HCT116 (cell line): ENCODE measurements at regions not wholly inside any gene's neighbourhood (a gene's known extent, or its start where the extent isn't known, plus 50 kb on each side); places are given as distances from the start of the nearest gene placed in this dataset.

Source experiments
- ATAC-seq: fragments of 200-7000 bp; cut with Tn5 transposase; 2 replicates; pipeline ENCODE4 v1.9.1; 2020; ENCODE audit warnings: mild to moderate bottlenecking, moderate library complexity
- BruUV-seq: library from RNA; stranded (reverse); fragments of 400-500 nt; replicated peaks from 2 replicates; lab custom pipeline; 2021; lab: Mats Ljungman, UMichigan
- CTCF ChIA-PET: fragments of 300-600 bp; sonication (Branson Sonifier 250); formaldehyde crosslinking; loops from one replicate; lab custom pipeline; 2021; ENCODE audit warnings: antibody characterized with exemption; lab: Charles Lee
- POLR2A ChIA-PET: fragments of 300-600, 350-600 bp; sonication (Branson Sonifier 250); formaldehyde crosslinking; loops from one replicate; lab custom pipeline; 2021; ENCODE audit warnings: antibody characterized with exemption; lab: Charles Lee
- RAD21 ChIA-PET, 2 experiments: fragments of 300-600 bp; sonication (Branson Sonifier 250); formaldehyde crosslinking; loops; one replicate each; lab custom pipeline; 2023; ENCODE audit warnings: low total read pairs in 2 of 2; ENCODE audit not compliant: uncharacterized antibody in 2 of 2, unreplicated experiment in 2 of 2, low non-redundant PET in 1 of 2; lab: Charles Lee
- DNase-seq: peaks from one replicate; pipeline ENCODE4 v3.0.0-alpha.2; 2010; ENCODE audit warnings: low read depth, low spot score
- H2AFZ ChIP-seq: fragments of 200-600 bp; shearing (Covaris generic), sonication (generic); 2 replicates; pipeline ENCODE4 v1.6.1; 2017; ENCODE audit warnings: low read depth, mixed run types, mixed read lengths, antibody characterized with exemption, low read length; ENCODE audit not compliant: poor library complexity, severe bottlenecking
- H3K27ac ChIP-seq: 2 replicates; pipeline ENCODE4 v1.5.1; 2012; ENCODE audit warnings: low read depth, low read length
- H3K27me3 ChIP-seq: fragments of 200-600 bp; sonication (generic); 2 replicates; pipeline ENCODE4 v1.6.1; 2016; ENCODE audit warnings: mixed run types, low read length, mixed read lengths; ENCODE audit not compliant: insufficient read depth
- H3K36me3 ChIP-seq, 2 experiments: fragments of 200-500 bp in 1 of 2; fragments of 200-600 bp in 1 of 2; sonication (Bioruptor generic) in 1 of 2; sonication (generic) in 1 of 2; 2 replicates each; pipeline versions ENCODE4 v1.5.1 to v1.6.1; 2014 to 2016; ENCODE audit warnings: low read length in 2 of 2, inconsistent platforms in 1 of 2, mixed read lengths in 1 of 2, mixed run types in 1 of 2; ENCODE audit not compliant: insufficient read depth in 2 of 2, control insufficient read depth in 1 of 2
- H3K4me1 ChIP-seq, 2 experiments: fragments of 200-600 bp in 1 of 2; sonication (generic) in 1 of 2; 2 replicates each; pipeline versions ENCODE4 v1.5.1 to v1.6.1; 2012 to 2017; ENCODE audit warnings: low read length in 2 of 2, inconsistent platforms in 1 of 2, mild to moderate bottlenecking in 1 of 2, mixed read lengths in 1 of 2, mixed run types in 1 of 2, moderate library complexity in 1 of 2; ENCODE audit not compliant: insufficient read depth in 2 of 2, control insufficient read depth in 1 of 2
- H3K4me2 ChIP-seq: fragments of 200-600 bp; sonication (generic); 2 replicates; pipeline ENCODE4 v1.6.1; 2017; ENCODE audit warnings: mixed run types, low read length, mixed read lengths
- H3K4me3 ChIP-seq, 2 experiments: fragments of 200-600 bp in 1 of 2; sonication (generic) in 1 of 2; replicated peaks in 1 of 2; 2 replicates each; pipeline ENCODE4 v1.5.1; 2011 to 2016; ENCODE audit warnings: low read length in 2 of 2, control low read depth in 1 of 2, low read depth in 1 of 2, mild to moderate bottlenecking in 1 of 2, mixed read lengths in 1 of 2, mixed run types in 1 of 2
- H3K79me2 ChIP-seq: fragments of 200-600 bp; sonication (generic); 2 replicates; pipeline ENCODE4 v1.6.1; 2017; ENCODE audit warnings: mild to moderate bottlenecking, mixed run types, low read length, moderate library complexity, mixed read lengths; ENCODE audit not compliant: insufficient read depth
- H3K9ac ChIP-seq: fragments of 200-600 bp; sonication (generic); 2 replicates; pipeline ENCODE4 v1.6.1; 2016; ENCODE audit warnings: low read length, mixed read lengths
- H3K9me2 ChIP-seq: fragments of 200-600 bp; sonication (generic), shearing (Covaris generic); 2 replicates; pipeline ENCODE4 v1.6.1; 2017; ENCODE audit warnings: mixed run types, mild to moderate bottlenecking, moderate library complexity; ENCODE audit not compliant: insufficient read depth
- H3K9me3 ChIP-seq, 2 experiments: fragments of 200-500 bp in 1 of 2; fragments of 200-600 bp in 1 of 2; sonication (Bioruptor generic) in 1 of 2; sonication (generic) in 1 of 2; 2 replicates each; pipeline ENCODE4 v1.6.1; 2014 to 2017; ENCODE audit warnings: low read length in 2 of 2, mixed read lengths in 2 of 2, inconsistent platforms in 1 of 2, low read depth in 1 of 2, mild to moderate bottlenecking in 1 of 2, mixed run types in 1 of 2, moderate library complexity in 1 of 2; ENCODE audit not compliant: control insufficient read depth in 1 of 2, insufficient read depth in 1 of 2
- H4K20me1 ChIP-seq: fragments of 200-600 bp; sonication (generic), shearing (Covaris generic); 2 replicates; pipeline ENCODE4 v1.6.1; 2017; ENCODE audit warnings: mixed run types, mild to moderate bottlenecking, moderate library complexity; ENCODE audit not compliant: insufficient read depth
- CBX3 ChIP-seq: IDR thresholded peaks from 2 replicates; pipeline ENCODE4 v1.6.1; 2012; ENCODE audit warnings: low read depth
- ELF1 ChIP-seq: IDR thresholded peaks from 2 replicates; pipeline ENCODE4 v1.6.1; 2012; ENCODE audit warnings: low read depth, borderline replicate concordance
- EZH2phosphoT487 ChIP-seq: fragments of 200-600 bp; IDR thresholded peaks from 2 replicates; pipeline ENCODE4 v1.6.1; 2018; ENCODE audit warnings: antibody characterized with exemption, borderline replicate concordance
- FOSL1 ChIP-seq: IDR thresholded peaks from 2 replicates; pipeline ENCODE4 v1.6.1; 2012; ENCODE audit warnings: low read depth
- JUND ChIP-seq: IDR thresholded peaks from 2 replicates; pipeline ENCODE4 v1.6.1; 2012
- MAX ChIP-seq: IDR thresholded peaks from 2 replicates; pipeline ENCODE4 v1.6.1; 2012
- RAD21 ChIP-seq: IDR thresholded peaks from 2 replicates; pipeline ENCODE4 v1.6.1; 2012; ENCODE audit warnings: low read depth, mild to moderate bottlenecking
- SRF ChIP-seq: IDR thresholded peaks from 2 replicates; pipeline ENCODE4 v1.6.1; 2012; ENCODE audit warnings: low read depth
- TCF7L2 ChIP-seq: IDR thresholded peaks from 2 replicates; pipeline ENCODE4 v1.7.0; 2011; ENCODE audit warnings: borderline replicate concordance, inconsistent platforms; ENCODE audit not compliant: insufficient read depth, insufficient read length; ENCODE audit errors: extremely low read depth
- YY1 ChIP-seq: IDR thresholded peaks from 2 replicates; pipeline ENCODE4 v1.6.1; 2011; ENCODE audit warnings: low read length, low read depth, moderate library complexity, mild to moderate bottlenecking; ENCODE audit not compliant: insufficient replicate concordance; ENCODE audit errors: extremely low read depth
- ZFX ChIP-seq: fragments of 450-650 bp; IDR thresholded peaks from 2 replicates; pipeline ENCODE4 v1.6.1; 2017
- intact Hi-C: fragments of 100-400 bp; cut with micrococcal nuclease; formaldehyde crosslinking; loops from 2 replicates; pipeline ENCODE4 v1.10.0; 2022

GRCh38 chr4:62461961-62462360 is 1261.8 kb downstream of the ADGRL3 start (continued):
- no peak for TF ChIP-seq YY1
- TF ChIP-seq CBX3, result no peak
- no peak for TF ChIP-seq RAD21

GRCh38 chr4:62460329-62460728 is 1260.2 kb downstream of the ADGRL3 start:
- intact Hi-C loops, result no loop called here
- Histone ChIP-seq H3K36me3 (no peaks in the 10 kb centered on the region), H3K9me3 (peaks cover 3 to 21% of the 10 kb centered on the region in 2 experiments; a peak in 2 of 4 replicates), H3K27me3 (no peaks in the 10 kb centered on the region), H3K4me3 (no peak overlapping the region), H3K27ac (no peak overlapping the region), H4K20me1 (no peaks in the 10 kb centered on the region), H3K4me2 (no peak overlapping the region), H3K79me2 (no peaks in the 10 kb centered on the region)
- DNase-seq, result no peak
- RAD21 ChIA-PET, result no interaction called here
- POLR2A ChIA-PET, result no interaction called here
- TF ChIP-seq ELF1 (no peak), ZFX (no peak)
- TF ChIP-seq, all 23 proteins: peak for 0
- Histone ChIP-seq H3K9ac (no peak overlapping the region), H3K4me1 (no peaks in the 10 kb centered on the region), H3K9me2 (no peaks in the 10 kb centered on the region), H2AFZ (no peak overlapping the region)
- no peak for ATAC-seq
- BruUV-seq, result no TSS peak
- CTCF ChIA-PET, result no interaction called here

- no peak overlapping the region for H3K27ac ChIP-seq
- no peaks in the 10 kb centered on the region for H3K27me3 ChIP-seq
- no peak overlapping the region for H3K4me3 ChIP-seq
- H3K9ac ChIP-seq, result no peak overlapping the region
- no peaks in the 10 kb centered on the region for H3K9me2 ChIP-seq
- H2AFZ ChIP-seq, result no peak overlapping the region
- no TSS peak for BruUV-seq
- H3K36me3 ChIP-seq, result no peaks in the 10 kb centered on the region
- TF ChIP-seq TCF7L2 (no peak), EZH2phosphoT487 (no peak), MAX (no peak), JUND (no peak), SRF (no peak), FOSL1 (no peak)
- ChIA-PET CTCF (no interaction called here), RAD21 (no interaction called here), POLR2A (no interaction called here)
- DNase-seq (no peak), ATAC-seq (no peak)
- peaks cover 7 to 18% of the 10 kb centered on the region in 2 experiments; a peak in 2 of 4 replicates for H3K9me3 ChIP-seq
- intact Hi-C loops, result no loop called here
- H3K4me2 ChIP-seq, result no peak overlapping the region
- H3K4me1 ChIP-seq, result no peaks in the 10 kb centered on the region
- H4K20me1 ChIP-seq, result no peaks in the 10 kb centered on the region
- no peaks in the 10 kb centered on the region for H3K79me2 ChIP-seq
These were observed 1257.2 kb downstream of the ADGRL3 start for GRCh38 chr4:62457356-62457755.
